Heart right ventricle (tissue), 16 donors: ENCODE measurements at regions not wholly inside any gene's neighbourhood (a gene's known extent, or its start where the extent isn't known, plus 50 kb on each side); places are given as distances from the start of the nearest gene placed in this dataset.
"Not testable (repeated sequence)": the region's sequence is repeated elsewhere in the genome, so short reads cannot be mapped to it uniquely, and the experiment has no call there.

Experiments used
- ATAC-seq, 8 donors: fragments of 200-7000 bp; cut with Tn5 transposase; one replicate each; pipeline ENCODE4 v1.9.1; 2020; ENCODE audit warnings: mild to moderate bottlenecking in 8 of 8, moderate library complexity in 8 of 8, moderate number of reproducible peaks in 1 of 8
- DNase-seq, 2 donors: peaks; one replicate each; pipeline ENCODE4 v3.0.0-alpha.2; 2020
- H3K27ac ChIP-seq, 10 donors: fragments of 200-600 bp; sonication (generic) in 2 of 10; one replicate each; pipeline versions ENCODE4 v1.5.0 to v1.8.0; 2020 to 2022; ENCODE audit warnings: mild to moderate bottlenecking in 3 of 10
- H3K27me3 ChIP-seq, 7 donors: fragments of 200-600 bp; one replicate each; pipeline ENCODE4 v1.8.0; 2021 to 2022; ENCODE audit warnings: mild to moderate bottlenecking in 2 of 7
- H3K36me3 ChIP-seq, 9 donors: fragments of 200-600 bp; sonication (generic) in 1 of 9; one replicate each; pipeline versions ENCODE4 v1.5.0 to v1.8.0; 2020 to 2022; ENCODE audit warnings: mild to moderate bottlenecking in 2 of 9
- H3K4me1 ChIP-seq, 9 donors: fragments of 200-600 bp; sonication (generic) in 1 of 9; one replicate each; pipeline versions ENCODE4 v1.5.0 to v1.8.0; 2020 to 2022; ENCODE audit warnings: mild to moderate bottlenecking in 4 of 9
- H3K4me3 ChIP-seq, 10 donors: fragments of 200-600 bp; sonication (generic) in 2 of 10; one replicate each; pipeline versions ENCODE4 v1.5.0 to v1.8.0; 2020 to 2022; ENCODE audit warnings: mild to moderate bottlenecking in 7 of 10, moderate library complexity in 2 of 10
- H3K9me3 ChIP-seq, 11 donors: fragments of 200-600 bp in 10 of 11; sonication (generic) in 2 of 11; one replicate each; pipeline versions ENCODE4 v1.5.0 to v1.8.0; 2013 to 2022; ENCODE audit warnings: mild to moderate bottlenecking in 2 of 11, control low read depth in 1 of 11, moderate library complexity in 1 of 11
- WGBS, 2 donors: extraction: QIAGEN DNeasy Blood & Tissue Kit; methylation state at CpG; one replicate each; pipeline ENCODE4 v1.1.7; 2013; ENCODE audit warnings: inconsistent platforms in 1 of 2; 5-methylcytosine and 5-hydroxymethylcytosine counted together
- intact Hi-C, 10 donors: fragments of 100-400 bp; cut with DNase I; formaldehyde crosslinking; loops; one replicate each; pipeline versions ENCODE4 v1.11.1 to v1.14.2; 2022
- TF ChIP-seq, protein P1 (sequence below), 9 donors: fragments of 200-600 bp; sonication (generic) in 2 of 9; IDR thresholded peaks; one replicate each; pipeline versions ENCODE4 v1.5.0 to v1.8.0; 2021 to 2022; ENCODE audit warnings: antibody characterized with exemption in 9 of 9, mild to moderate bottlenecking in 5 of 9, moderate library complexity in 1 of 9
- donor health status: Arrhythmogenic right ventricular cardiomyopathy.
- donor health status: ischemic (EF 13 %, LVEDD 7.1; RV severe dilation, severe dysfunction).
- donor health status: healthy with polysubstance abuse.
- donor health status: DM: no; HTN: yes; CAD: no.
- donor health status: DM: no; HTN: no; CAD: no.
- donor health status: ischemic (EF 25% LVEDD 6.9; RV normal size, moderate dysfunction).
- donor health status: ischemic (EF 25% LVEDD 5.7; RV mildly dilated, moderate dysfunction).
- donor health status: healthy.
- donor health status: DM: yes; HTN: yes; CAD: no.
- donor health status: Ischemic cardiomyopathy.
- donor health status: ischemic (EF 35%, LVEDD 5.7; RV mildly dilated, moderate dysfunction).
- donor health status: nonischemic (EF 11% LVEDD 7.7; RV severe dilation, severe dysfunction).
- donor health status: DM: yes; HTN: yes; CAD: no.
- donor health status: PGD.
- donor health status: ischemic (EF 29% LVEDD 5.4; RV normal size, mild dysfunction).
- donor health status: nonischemic (EF 23%, LVEDD 6.1; RV moderate dilation, normal function).

DNA sequence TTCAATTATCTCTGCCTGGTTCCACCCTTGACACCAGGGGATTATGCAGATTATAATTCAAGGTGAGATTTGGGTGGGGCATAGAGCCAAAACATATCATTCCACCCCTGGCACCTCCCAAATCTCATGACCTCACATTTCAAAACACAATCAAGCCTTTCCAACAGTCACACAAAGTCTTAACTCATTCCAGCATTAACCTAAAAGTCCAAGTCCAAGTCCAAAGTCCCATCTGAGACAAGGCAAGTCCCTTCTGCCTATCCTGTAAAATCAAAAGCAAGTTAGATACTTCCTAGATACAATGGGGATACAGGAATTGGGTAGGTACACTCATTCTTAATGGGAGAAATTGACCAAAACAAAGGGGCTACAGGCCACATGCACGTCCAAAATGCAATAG, 73.7 kb upstream of the SLC24A3 start:
- H3K27ac ChIP-seq, result no peak overlapping the region
- H3K4me3 ChIP-seq, result no peak overlapping the region
- intact Hi-C loops, result no loop called here
- WGBS, 2 donors, result 41 to 51% methylated on average over 1 of the region's 1 CpG
- H3K4me1 ChIP-seq, result no peaks in the 10 kb centered on the region
- ATAC-seq (no peak), DNase-seq (no peak)
- H3K36me3 ChIP-seq, result no peaks in the 10 kb centered on the region
- TF ChIP-seq, protein P1, sequence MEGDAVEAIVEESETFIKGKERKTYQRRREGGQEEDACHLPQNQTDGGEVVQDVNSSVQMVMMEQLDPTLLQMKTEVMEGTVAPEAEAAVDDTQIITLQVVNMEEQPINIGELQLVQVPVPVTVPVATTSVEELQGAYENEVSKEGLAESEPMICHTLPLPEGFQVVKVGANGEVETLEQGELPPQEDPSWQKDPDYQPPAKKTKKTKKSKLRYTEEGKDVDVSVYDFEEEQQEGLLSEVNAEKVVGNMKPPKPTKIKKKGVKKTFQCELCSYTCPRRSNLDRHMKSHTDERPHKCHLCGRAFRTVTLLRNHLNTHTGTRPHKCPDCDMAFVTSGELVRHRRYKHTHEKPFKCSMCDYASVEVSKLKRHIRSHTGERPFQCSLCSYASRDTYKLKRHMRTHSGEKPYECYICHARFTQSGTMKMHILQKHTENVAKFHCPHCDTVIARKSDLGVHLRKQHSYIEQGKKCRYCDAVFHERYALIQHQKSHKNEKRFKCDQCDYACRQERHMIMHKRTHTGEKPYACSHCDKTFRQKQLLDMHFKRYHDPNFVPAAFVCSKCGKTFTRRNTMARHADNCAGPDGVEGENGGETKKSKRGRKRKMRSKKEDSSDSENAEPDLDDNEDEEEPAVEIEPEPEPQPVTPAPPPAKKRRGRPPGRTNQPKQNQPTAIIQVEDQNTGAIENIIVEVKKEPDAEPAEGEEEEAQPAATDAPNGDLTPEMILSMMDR (IDR thresholded peaks at IDR 0.05), result no peak
- H3K27me3 ChIP-seq, result peaks cover 0 to 3% (median 0%) of the 10 kb centered on the region in 7 donors
- H3K9me3 ChIP-seq, result peaks cover 0 to 32% (median 0%) of the 10 kb centered on the region in 11 donors

DNA sequence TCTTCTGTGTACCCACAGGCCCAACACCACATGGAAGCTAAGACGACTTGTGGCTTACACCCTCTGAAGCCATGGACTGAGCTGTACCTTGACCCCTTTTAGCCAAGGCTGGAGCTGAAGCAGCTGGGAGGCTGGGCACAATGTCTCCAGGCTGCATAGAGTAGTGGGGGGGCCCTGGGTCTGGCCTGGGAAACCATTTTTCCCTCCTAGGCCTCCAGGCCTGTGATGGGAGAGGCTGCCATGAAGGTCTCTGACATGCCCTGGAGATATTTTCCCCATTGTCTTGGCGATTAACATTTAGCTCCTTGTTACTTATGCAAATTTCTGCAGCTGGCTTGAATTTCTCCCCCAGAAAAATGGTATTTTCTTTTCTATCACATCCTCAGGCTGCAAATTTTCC, 72.9 kb upstream of the SLC24A3 start:
- H3K4me3 ChIP-seq, H3K27ac ChIP-seq, DNase-seq, ATAC-seq, intact Hi-C loops, H3K27me3 ChIP-seq, H3K4me1 ChIP-seq, H3K36me3 ChIP-seq: not testable (repeated sequence)
- H3K9me3 ChIP-seq, result peaks cover 0 to 28% (median 0%) of the 10 kb centered on the region in 11 donors
- 65 to 70% methylated on average over 2 of the region's 2 CpGs for WGBS, 2 donors

DNA sequence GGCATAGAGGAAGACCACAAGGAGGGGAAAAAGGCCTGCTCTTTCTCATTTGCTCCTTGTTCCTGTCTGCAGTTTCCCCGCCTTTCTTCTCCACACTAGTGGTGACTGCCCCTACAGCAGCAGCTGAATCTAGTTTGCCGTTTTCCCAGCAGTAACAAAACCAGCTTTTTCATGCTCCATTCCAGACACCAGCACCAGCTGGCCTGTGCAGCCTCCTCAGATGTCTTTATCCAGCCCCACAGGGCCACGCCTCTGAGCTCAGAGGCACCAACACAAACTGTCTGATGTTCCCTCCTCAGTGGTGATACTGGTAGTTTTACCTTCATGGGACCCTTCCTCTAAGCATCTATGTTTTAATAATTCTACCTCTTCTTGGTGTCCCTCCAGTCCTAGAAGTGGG, 70.4 kb upstream of the SLC24A3 start:
- no peaks in the 10 kb centered on the region for H3K4me1 ChIP-seq
- intact Hi-C loops, result no loop called here
- H3K36me3 ChIP-seq, result no peaks in the 10 kb centered on the region
- ATAC-seq (no peak), DNase-seq (no peak)
- no peaks in the 10 kb centered on the region for H3K27me3 ChIP-seq
- no peak overlapping the region for H3K4me3 ChIP-seq
- H3K27ac ChIP-seq, result no peak overlapping the region
- TF ChIP-seq, protein P1 (IDR thresholded peaks at IDR 0.05), result no peak
- H3K9me3 ChIP-seq, result peaks cover 0 to 8% (median 0%) of the 10 kb centered on the region in 11 donors
- WGBS, 2 donors, result 59 to 63% methylated on average over 3 of the region's 3 CpGs

DNA sequence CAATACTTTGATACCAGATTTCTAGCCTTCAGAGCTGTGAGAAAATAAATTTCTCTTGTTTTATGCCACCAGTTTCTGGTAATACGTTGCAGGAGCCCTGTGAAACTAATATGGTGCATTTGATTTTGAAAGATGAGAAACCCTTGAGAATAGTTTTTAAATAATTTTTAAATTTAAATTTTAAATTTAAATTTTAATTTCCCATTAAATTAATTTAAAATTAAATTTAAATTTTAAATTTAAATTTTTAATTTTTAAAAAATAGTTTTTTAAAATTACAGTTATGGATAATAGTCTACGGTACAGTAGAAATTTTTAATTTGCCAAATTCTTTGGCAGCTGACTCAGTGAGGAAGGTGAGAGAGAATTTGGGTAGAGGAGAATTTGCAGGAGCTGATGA, 68.6 kb upstream of the SLC24A3 start:
- DNase-seq (no peak), ATAC-seq (no peak)
- Histone ChIP-seq H3K36me3 (no peaks in the 10 kb centered on the region), H3K4me3 (no peak overlapping the region), H3K27ac (no peak overlapping the region), H3K27me3 (no peaks in the 10 kb centered on the region), H3K9me3 (peaks cover 0 to 8% (median 0%) of the 10 kb centered on the region in 11 donors), H3K4me1 (no peaks in the 10 kb centered on the region)
- intact Hi-C loops, result no loop called here
- TF ChIP-seq, protein P1 (IDR thresholded peaks at IDR 0.05), result no peak
- 86 to 91% methylated on average over 2 of the region's 2 CpGs for WGBS, 2 donors

DNA sequence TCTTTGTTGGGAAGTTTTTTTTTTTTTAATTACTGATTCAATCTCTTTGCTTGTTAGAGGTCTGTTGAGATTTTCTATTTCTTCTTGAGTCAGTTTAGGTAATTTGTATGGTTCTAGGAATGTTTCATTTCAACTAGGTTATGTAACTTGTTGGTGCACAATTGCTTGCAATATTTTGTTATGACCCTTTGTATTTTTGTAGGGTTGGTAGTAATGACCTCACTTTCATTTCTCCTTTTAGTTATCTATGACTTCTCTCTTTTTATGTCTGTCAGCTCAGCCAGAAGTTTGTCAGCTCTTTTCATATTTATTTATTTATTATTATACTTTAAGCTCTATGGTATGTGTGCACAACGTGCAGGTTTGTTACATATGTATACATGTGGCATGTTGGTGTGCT, 51.1 kb upstream of the SLC24A3 start:
- Histone ChIP-seq H3K27ac (no peak overlapping the region), H3K4me3 (no peak overlapping the region), H3K9me3 (peaks cover 0 to 26% (median 0%) of the 10 kb centered on the region in 11 donors), H3K4me1 (no peaks in the 10 kb centered on the region), H3K36me3 (no peaks in the 10 kb centered on the region), H3K27me3 (no peaks in the 10 kb centered on the region)
- no peak for ATAC-seq
- TF ChIP-seq, protein P1 (IDR thresholded peaks at IDR 0.05), result no peak
- WGBS, 2 donors, result 94 to 98% methylated on average over 1 of the region's 1 CpG
- DNase-seq, result no peak
- intact Hi-C loops, result no loop called here
